ENCODE measurements at regions not wholly inside any gene's neighbourhood (a gene's known extent, or its start where the extent isn't known, plus 50 kb on each side); places are given as distances from the start of the nearest gene placed in this dataset.

DNA sequence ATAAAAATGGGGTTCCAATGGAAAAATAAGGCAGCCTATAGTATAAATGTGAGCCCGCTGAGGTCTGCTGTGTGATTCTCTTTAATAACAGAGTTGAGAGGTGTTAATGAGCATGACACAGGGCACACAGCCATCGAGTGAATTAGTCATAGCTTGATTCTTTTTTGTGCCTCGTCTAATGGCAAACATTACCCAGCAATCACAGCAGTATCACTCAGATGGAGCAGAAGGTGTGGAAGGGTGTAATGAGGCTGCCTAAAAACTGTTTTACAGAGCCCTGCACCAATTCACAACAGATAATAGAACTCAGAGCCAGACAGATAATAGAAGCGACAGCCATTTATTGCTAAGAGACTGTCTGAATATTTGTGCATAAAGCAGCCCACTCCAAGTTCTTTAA is 178.6 kb upstream of the TPRG1 start:
- H3K4me3 ChIP-seq, result no peak overlapping the region
- DNase-seq, result no peak
- H3K9me3 ChIP-seq, result peaks cover 0 to 5% (median 0%) of the 10 kb centered on the region in 11 donors
- no peak for ATAC-seq
- TF ChIP-seq, protein P1, sequence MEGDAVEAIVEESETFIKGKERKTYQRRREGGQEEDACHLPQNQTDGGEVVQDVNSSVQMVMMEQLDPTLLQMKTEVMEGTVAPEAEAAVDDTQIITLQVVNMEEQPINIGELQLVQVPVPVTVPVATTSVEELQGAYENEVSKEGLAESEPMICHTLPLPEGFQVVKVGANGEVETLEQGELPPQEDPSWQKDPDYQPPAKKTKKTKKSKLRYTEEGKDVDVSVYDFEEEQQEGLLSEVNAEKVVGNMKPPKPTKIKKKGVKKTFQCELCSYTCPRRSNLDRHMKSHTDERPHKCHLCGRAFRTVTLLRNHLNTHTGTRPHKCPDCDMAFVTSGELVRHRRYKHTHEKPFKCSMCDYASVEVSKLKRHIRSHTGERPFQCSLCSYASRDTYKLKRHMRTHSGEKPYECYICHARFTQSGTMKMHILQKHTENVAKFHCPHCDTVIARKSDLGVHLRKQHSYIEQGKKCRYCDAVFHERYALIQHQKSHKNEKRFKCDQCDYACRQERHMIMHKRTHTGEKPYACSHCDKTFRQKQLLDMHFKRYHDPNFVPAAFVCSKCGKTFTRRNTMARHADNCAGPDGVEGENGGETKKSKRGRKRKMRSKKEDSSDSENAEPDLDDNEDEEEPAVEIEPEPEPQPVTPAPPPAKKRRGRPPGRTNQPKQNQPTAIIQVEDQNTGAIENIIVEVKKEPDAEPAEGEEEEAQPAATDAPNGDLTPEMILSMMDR (IDR thresholded peaks at IDR 0.05), result no peak
- H3K4me1 ChIP-seq, result no peaks in the 10 kb centered on the region
- no peaks in the 10 kb centered on the region for H3K36me3 ChIP-seq
- H3K27ac ChIP-seq, result no peak overlapping the region
- intact Hi-C loops (cut with DNase I), result no loop called here
- 51 to 61% methylated on average over 4 of the region's 4 CpGs for WGBS, 2 donors
- no peaks in the 10 kb centered on the region for H3K27me3 ChIP-seq

DNA sequence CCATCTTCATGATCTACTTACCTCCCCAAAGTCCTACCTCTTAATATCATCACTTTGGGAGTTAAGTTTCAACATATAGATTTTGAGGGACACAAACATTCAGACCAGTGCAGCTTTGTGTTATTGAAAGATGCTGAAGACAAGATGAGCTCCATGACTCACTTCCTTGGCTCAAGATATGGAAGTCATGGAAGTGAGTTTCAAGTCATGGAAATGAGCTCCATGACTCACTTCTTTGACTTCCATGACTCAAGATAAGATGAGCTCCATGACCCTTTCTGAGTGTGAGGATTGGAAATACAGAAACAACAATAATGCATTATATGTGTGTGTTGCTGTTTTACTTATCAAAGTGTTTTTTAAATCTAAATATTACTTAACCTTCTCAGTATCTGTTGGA is 170.2 kb upstream of the TPRG1 start:
- H3K9me3 ChIP-seq, result no peaks in the 10 kb centered on the region
- no peaks in the 10 kb centered on the region for H3K4me1 ChIP-seq
- no peak overlapping the region for H3K4me3 ChIP-seq
- no peaks in the 10 kb centered on the region for H3K27me3 ChIP-seq
- DNase-seq, result no peak
- no peak for ATAC-seq
- TF ChIP-seq, protein P1 (IDR thresholded peaks at IDR 0.05), result no peak
- intact Hi-C loops (cut with DNase I), result loop anchor here in 1 of 10 donors (10.0 kb wide), 1 partner anchor 1677 kb away; no protein-coding TSS in a partner anchor
- peaks cover 0 to 7% (median 0%) of the 10 kb centered on the region in 9 donors for H3K36me3 ChIP-seq
- H3K27ac ChIP-seq, result no peak overlapping the region

DNA sequence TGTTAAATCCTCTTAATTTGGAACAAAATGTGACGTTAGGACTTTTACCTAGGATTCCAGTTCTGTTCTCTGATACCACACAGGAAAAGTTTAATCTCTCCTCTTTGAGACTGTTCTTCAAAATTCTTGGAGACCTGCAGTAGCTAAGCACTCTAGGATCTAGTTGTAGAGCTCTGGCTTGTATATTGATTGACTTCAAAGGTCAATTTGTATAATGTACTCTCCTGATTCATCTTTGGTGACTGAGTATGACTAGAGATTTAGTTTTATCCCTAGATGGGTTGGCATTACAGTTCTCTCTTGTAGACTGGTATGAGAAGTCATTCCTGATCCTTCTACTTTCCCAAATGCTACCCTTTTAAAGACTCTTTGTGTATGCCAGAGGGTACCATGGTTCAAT is 168.4 kb upstream of the TPRG1 start:
- peaks cover 0 to 2% (median 0%) of the 10 kb centered on the region in 11 donors for H3K9me3 ChIP-seq
- peaks cover 0 to 7% (median 0%) of the 10 kb centered on the region in 9 donors for H3K36me3 ChIP-seq
- TF ChIP-seq, protein P1 (IDR thresholded peaks at IDR 0.05), result no peak
- H3K27ac ChIP-seq, result no peak overlapping the region
- H3K4me1 ChIP-seq, result no peaks in the 10 kb centered on the region
- ATAC-seq, result no peak
- DNase-seq, result no peak
- intact Hi-C loops (cut with DNase I), result loop anchor here in 1 of 10 donors (10.0 kb wide), 1 partner anchor 1679 kb away; no protein-coding TSS in a partner anchor
- no peak overlapping the region for H3K4me3 ChIP-seq
- H3K27me3 ChIP-seq, result no peaks in the 10 kb centered on the region
- 76 to 92% methylated on average over 1 of the region's 1 CpG for WGBS, 2 donors

DNA sequence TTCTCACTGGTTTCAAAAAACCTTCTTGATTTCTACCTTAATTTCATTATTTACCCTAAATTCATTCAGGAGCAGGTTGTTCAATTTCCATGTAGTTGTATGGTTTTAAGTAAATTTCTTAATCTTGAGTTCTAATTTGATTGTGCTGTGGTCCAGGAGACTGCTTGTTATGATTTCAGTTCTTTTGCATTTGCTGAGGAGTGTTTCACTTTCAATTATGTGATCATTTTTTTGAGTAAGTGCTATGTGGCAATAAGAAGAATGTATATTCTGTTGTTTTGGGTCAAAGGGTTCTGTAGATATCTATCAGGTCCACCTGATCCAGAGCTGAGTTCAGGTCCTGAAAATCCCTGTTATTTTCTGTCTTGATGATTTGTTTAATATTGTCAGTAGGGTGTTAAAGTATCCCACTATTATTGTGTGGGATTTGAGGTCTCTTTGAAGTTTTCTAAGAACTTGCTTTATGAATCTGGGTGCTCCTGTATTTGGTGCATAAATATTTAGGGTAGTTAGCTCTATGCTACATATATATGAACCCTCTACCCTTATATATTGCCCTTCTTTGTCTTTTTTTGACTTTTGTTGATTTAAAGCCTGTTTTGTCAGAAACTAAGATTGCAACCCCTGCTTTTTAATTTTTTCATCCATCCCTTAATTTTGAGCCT is 158.4 kb upstream of the TPRG1 start:
- Histone ChIP-seq H3K4me3 (no peak overlapping the region), H3K4me1 (no peaks in the 10 kb centered on the region), H3K9me3 (peaks cover 0 to 35% (median 0%) of the 10 kb centered on the region in 11 donors), H3K27me3 (no peaks in the 10 kb centered on the region), H3K36me3 (no peaks in the 10 kb centered on the region), H3K27ac (no peak overlapping the region)
- intact Hi-C loops (cut with DNase I), result no loop called here
- TF ChIP-seq, protein P1 (IDR thresholded peaks at IDR 0.05), result no peak
- ATAC-seq (no peak), DNase-seq (no peak)
